LHCN-M2 (cell line): ENCODE measurements at regions not wholly inside any gene's neighbourhood (a gene's known extent, or its start where the extent isn't known, plus 50 kb on each side); places are given as distances from the start of the nearest gene placed in this dataset.

ENCODE experiments used
- DNase-seq: peaks from one replicate; pipeline ENCODE4 v3.0.0-alpha.2; 2012; ENCODE audit warnings: low read depth

DNA sequence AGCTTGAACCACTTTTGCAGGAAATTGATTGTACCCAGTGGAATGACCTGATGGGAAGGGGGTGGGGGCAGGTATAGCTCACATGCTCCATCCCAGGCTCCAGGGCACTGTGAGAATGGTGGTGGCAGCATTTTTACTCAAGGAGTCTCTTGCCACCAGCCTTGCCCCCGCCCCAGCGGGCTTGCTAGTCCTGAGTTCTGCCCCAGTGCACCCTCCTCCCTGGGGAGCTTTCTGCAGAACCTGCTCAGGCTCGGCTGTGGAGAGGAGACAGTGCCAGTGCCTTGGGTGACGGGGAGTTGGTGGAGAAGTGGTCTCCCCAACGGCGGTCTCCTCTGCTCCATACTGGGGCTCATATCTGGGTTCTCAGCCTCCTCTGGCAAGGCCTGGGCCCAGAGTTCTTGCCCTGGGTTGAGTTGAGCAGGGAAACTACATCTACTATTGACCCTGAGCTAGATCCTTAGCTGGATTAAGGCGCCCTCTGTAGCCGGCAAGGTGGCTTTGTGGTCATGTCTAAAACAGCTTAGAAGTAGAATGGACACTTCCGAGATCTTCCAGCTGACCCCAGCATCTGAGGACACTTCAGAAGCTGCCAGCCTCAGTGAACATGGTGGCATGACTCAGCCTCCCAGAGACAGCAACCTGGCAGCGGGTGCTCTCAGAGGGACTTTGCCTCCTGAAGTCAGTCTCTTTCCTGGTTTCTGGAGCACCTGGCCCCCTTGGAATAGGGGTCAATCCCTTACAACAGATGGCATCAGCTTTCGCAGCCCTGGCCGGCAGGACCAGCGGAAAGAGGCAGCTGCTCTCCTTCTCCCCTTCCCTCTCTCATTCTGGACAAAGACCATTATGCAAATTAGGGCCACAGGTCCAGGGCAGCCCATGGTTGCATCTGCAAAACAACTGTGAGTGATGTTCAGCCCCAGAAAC is 363.4 kb upstream of the MKI67 start:
- no peak for DNase-seq

DNA sequence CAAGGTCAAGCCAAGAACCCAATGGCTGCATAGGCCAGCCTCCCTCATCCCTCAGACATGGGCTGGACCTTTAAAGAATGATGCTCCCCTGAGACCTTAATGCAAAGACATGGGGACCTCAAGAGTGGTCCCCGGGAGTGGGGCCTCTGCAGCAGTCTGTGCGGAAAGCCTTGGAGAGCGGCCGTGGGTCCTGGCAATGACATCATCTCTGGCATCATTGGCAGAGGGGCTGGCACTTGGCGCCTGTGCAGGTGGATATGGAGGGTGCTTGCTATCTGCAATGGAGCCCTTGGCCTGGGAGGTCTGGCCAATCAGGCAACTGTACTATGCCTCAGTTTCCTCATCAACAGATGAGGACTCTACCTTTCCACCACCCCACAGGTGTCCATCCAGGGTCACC is 365.5 kb upstream of the MKI67 start:
- DNase-seq, result no peak

DNA sequence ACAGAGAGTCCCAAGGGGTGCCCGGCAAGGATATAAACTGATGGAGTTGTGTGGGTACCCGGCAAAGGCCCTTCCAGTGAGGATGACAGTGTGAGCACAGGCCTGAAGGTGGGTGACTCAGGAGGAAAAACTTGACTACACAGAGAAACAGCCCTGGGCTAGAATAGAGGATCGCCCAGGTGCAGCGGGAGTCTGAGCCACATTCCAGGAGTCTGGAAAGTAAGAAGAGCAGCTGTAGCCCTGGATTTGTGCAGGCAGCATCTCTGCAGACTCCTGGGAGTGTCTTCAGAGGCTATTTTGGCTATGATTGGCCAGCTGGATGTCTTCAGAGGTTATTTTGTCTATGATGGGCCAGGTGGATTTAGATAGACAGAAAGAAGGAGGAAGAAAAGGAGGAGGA is 367.6 kb upstream of the MKI67 start:
- no peak for DNase-seq

DNA sequence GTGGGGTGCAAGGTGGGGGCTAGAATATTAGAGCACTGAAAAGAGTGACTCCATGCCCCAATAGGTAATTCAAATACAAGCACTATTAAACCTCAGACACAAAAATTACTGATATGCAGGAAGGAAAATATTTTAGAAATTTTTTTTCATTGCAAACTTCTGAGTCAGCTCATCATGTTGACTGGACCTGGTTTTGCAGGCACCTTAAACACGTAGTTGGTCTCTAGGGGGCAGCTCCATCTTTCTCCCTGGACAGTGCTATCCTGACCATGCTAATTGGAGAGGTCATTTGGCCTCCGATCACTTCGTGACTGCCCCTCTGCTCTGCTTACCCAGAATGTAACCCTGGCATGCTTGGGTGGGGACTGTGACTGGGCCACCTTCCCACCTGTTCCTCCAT is 368.4 kb upstream of the MKI67 start:
- DNase-seq, result no peak

GRCh38 chr10:128497660-128498377 is 371.6 kb upstream of the MKI67 start:
- DNase-seq, result no peak

DNA sequence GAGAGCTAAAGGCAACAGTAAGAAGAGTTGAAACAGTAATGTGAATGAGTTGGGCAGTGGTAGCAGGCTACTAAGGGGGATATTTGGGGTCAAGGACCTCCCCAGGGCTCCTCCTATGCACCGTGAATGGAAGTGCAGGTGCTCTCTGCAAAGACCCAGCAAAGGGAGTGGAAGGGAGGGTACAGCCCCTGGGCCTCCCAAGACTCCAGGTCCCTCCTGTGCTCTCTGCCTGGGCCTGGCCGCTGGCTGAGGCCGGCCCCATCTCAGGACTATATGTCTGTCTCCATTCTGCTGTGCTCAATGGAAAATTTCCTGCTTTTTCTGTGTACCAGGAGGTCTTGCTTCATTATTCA is 372.1 kb upstream of the MKI67 start:
- no peak for DNase-seq

DNA sequence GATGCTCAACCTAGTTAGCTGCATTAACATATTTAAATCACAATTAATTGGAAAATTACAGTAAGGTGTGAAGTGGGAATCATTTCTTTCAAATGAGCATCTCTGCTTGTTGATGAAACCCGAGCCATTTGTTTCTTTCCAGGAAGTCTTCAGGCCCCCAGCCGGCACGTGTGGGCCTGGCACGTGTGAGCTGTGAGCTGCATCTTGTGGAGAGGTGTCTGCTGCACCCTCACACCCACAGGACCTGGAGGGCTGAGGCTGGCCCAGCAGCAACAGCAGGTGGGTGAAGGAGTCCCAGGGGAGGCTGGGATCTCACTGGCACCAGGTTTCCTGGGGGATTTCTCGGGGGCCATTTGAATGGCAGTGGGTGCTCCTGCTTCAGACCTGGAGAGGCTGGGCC is 372.5 kb upstream of the MKI67 start:
- no peak for DNase-seq

GRCh38 chr10:128499486-128499885 is 373.3 kb upstream of the MKI67 start:
- DNase-seq, result no peak

DNA sequence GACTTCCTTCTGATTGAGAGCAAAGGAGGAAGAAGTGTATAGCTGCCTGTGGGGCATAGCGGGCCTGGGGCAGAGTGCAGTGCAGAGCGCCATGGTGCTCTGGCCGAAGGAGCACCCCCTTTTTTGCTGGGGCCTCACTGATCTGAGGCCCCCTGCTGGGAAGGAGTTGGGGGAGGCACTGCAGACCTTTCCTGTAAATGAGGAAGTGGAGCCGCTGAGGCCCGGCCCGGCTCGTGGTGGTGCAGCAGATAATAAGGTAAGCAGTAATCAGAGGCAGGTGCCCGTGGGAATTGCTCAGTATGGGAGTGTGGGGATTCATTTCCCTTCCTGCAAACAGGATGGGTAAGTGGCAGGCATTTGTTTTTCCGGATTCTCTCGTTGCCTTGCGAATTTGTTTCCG is 373.7 kb upstream of the MKI67 start:
- no peak for DNase-seq

GRCh38 chr10:128500642-128501041 is 374.4 kb upstream of the MKI67 start:
- no peak for DNase-seq

GRCh38 chr10:128505346-128505745 is 379.1 kb upstream of the MKI67 start:
- no peak for DNase-seq

- DNase-seq, result no peak
Observed at GRCh38 chr10:128506423-128506822, 380.2 kb upstream of the MKI67 start.

DNA sequence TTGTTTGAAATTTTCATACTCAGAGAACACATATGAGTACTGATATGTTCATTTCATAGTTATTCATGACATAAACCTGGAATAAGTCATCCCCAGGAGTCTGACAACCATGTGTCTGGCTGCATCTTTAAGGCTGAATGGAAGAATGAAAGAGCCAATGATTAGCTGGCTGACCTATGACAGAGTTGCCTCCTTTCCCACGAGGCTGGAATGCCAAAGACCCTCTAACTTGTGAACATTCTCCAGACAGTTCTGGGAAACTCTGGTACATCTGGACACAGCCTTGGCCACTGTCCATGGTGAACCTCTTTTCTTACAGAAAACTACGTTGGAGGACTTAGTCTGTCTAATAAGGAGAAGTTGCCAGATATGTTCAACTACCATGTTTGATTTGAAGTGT is 380.8 kb upstream of the MKI67 start:
- DNase-seq, result no peak

DNA sequence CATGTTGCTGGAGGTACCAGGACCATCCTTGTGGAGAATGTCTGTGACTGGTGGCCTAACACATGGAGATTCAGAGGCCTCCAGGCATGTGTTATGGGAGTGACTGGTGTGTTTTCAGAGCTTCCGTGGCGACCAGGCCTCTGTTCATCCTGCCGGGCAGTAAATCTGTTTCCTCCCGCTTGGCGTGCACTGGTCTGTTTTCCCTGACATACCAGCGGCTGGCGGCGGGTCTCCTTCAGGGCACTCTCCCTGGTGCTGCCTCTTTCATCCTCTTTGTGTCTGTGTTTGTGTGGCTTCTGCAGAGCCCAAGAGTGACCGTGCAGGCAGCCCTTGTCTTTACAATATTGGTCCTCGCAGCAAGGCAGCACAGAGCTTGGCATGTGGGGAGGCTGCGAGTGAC is 385.1 kb upstream of the MKI67 start:
- DNase-seq, result no peak

DNA sequence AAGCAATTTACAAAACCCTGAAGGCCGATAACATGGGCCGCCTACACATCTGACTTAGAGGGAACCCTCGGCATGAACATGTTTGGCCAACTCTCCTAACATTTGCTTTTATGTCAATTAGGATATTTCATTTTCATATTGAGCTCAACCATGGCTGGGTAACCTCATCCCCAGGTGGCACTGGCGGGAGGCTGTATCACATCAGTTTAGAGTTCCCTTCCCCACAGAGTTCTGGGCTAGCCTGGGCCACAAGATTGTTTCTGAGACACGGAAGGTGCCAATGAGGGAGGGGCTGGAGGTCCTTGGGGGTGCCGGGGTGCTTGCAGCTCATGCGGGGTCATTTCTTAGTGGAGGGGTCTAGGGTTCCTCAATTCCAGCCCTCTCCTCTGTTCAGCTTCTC is 386.5 kb upstream of the MKI67 start:
- DNase-seq, result no peak

GRCh38 chr10:128514536-128514935 is 388.3 kb upstream of the MKI67 start:
- no peak for DNase-seq

DNA sequence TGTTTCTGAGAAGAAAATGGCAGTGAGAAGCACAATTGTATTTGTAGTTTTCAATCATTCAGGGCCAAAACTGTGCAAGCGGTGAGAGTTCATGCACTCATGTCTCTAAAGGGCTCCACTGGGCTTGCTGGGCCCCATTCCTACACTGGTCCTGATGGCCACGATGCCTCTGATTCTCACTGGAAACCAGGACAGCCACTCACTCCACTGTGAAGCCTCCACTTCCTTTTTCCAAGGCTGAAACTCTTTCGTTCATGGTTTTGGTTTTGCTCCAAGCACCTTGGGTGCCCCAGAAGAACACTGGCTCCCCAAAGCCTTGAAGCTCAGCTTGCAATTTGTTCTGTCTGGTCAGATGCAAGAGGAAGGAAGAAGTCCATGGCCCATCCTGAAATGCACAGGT is 390.0 kb upstream of the MKI67 start:
- no peak for DNase-seq

GRCh38 chr10:128517167-128517566 is 390.9 kb upstream of the MKI67 start:
- no peak for DNase-seq

DNA sequence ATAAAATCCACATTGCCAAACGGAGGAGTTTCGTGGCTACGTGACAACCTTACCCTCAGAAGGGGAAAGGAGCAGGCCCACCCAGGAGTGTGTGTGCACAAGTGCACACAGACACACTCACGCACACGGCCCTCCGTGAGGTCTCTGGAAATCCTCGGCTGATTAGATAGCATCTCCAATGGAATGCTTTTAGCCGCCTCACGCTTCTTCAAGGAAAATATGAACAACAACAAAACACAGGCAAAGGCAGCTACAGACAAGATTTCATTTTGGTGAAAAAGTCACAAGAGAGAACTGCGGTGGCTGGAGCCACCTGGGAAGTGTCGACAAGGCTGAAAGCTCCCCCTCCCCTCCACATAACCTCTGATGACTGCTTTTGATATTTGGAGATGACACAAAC is 391.8 kb upstream of the MKI67 start:
- no peak for DNase-seq

- no peak for DNase-seq
Observed at GRCh38 chr10:128519581-128519980, 393.4 kb upstream of the MKI67 start.

GRCh38 chr10:128520211-128520815 is 394.1 kb upstream of the MKI67 start:
- DNase-seq, result no peak

DNA sequence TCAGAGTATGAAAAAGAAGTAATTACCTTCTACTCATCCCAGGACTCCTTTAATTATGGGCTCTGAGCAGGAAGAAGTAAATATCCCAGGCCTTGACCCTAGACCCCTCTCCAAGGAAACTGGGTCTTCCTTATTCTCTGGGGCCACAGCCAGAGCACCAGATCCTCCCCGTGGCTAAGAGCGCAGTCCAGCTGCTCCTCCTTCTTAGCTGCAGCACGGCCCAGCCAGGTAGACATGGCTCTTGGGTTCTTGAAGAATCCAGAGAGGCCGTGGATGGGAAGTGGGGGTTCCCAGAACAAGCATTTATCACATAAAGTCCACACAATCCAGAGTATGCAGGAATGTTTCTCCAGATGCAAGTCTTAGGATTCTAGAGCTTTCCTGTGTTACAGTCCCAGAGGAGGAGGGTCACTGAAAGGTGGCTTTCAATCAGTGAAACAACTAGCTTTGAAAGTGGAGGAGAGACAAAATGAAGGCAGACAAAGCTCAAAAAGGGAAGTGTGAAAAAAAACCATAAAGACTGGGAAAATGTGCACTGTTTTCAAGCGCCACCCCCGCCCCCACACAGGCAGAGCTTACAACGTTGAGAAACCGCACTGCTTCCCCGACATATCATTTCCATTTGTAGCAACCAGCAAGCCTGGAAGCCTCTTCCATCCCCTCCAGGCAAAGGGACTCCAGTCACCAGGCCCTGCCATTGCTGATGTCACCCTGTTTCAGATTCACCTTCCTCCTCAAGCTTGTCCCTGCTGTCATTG is 396.5 kb upstream of the MKI67 start:
- DNase-seq, result no peak
